H9 (cell line): ENCODE measurements at regions not wholly inside any gene's neighbourhood (a gene's known extent, or its start where the extent isn't known, plus 50 kb on each side); places are given as distances from the start of the nearest gene placed in this dataset.

Experiments used
- DNase-seq: peaks from one replicate; pipeline ENCODE4 v3.0.0-alpha.2; 2017
- H2AFZ ChIP-seq: one replicate; pipeline ENCODE4 v1.6.1; 2013; ENCODE audit warnings: mild to moderate bottlenecking, low read length, control low read depth, moderate library complexity
- H2AK5ac ChIP-seq: 2 replicates; pipeline ENCODE4 v1.6.1; 2013; ENCODE audit warnings: low read length, control low read depth, mixed read lengths; ENCODE audit not compliant: insufficient read length
- H2BK120ac ChIP-seq: one replicate; pipeline ENCODE4 v1.6.1; 2013; ENCODE audit warnings: low read depth, mild to moderate bottlenecking, low read length, control low read depth, inconsistent platforms; ENCODE audit not compliant: poor library complexity, severe bottlenecking
- H2BK12ac ChIP-seq: 2 replicates; pipeline ENCODE4 v1.6.1; 2013; ENCODE audit warnings: low read length, control low read depth, mixed read lengths, low read depth; ENCODE audit not compliant: insufficient read length
- H2BK15ac ChIP-seq: 2 replicates; pipeline ENCODE4 v1.6.1; 2013; ENCODE audit warnings: low read depth, low read length, control low read depth
- H2BK20ac ChIP-seq: one replicate; pipeline ENCODE4 v1.6.1; 2013; ENCODE audit warnings: low read depth, mild to moderate bottlenecking, low read length, control low read depth, inconsistent platforms; ENCODE audit not compliant: poor library complexity, severe bottlenecking
- H2BK5ac ChIP-seq: 2 replicates; pipeline ENCODE4 v1.6.1; 2013; ENCODE audit warnings: low read length, control low read depth, mixed read lengths; ENCODE audit not compliant: insufficient read length
- H3K14ac ChIP-seq: 2 replicates; pipeline ENCODE4 v1.6.1; 2013; ENCODE audit warnings: low read length, control low read depth; ENCODE audit not compliant: insufficient read depth
- H3K18ac ChIP-seq: 2 replicates; pipeline ENCODE4 v1.6.1; 2013; ENCODE audit warnings: low read depth, mild to moderate bottlenecking, mixed read lengths, low read length, control low read depth; ENCODE audit not compliant: insufficient read length
- H3K23ac ChIP-seq: 2 replicates; pipeline ENCODE4 v1.6.1; 2013; ENCODE audit warnings: low read length, control low read depth, mixed read lengths, low read depth; ENCODE audit not compliant: insufficient read length
- H3K23me2 ChIP-seq: 2 replicates; pipeline ENCODE4 v1.6.1; 2013; ENCODE audit warnings: low read depth, mild to moderate bottlenecking, mixed read lengths, low read length, control low read depth; ENCODE audit not compliant: insufficient read length, poor library complexity, severe bottlenecking
- H3K27ac ChIP-seq: 2 replicates; pipeline ENCODE4 v1.5.1; 2013; ENCODE audit warnings: low read length, control low read depth, mixed read lengths, low read depth; ENCODE audit not compliant: insufficient read length
- H3K27me3 ChIP-seq: 2 replicates; pipeline ENCODE4 v1.6.1; 2013; ENCODE audit warnings: low read length, control low read depth, inconsistent platforms; ENCODE audit not compliant: insufficient read depth
- H3K4ac ChIP-seq: 2 replicates; pipeline ENCODE4 v1.6.1; 2013; ENCODE audit warnings: low read depth, mild to moderate bottlenecking, control low read depth, inconsistent platforms, low read length, moderate library complexity
- H3K4me1 ChIP-seq: 2 replicates; pipeline ENCODE4 v1.6.1; 2013; ENCODE audit warnings: low read length, control low read depth, inconsistent platforms; ENCODE audit not compliant: insufficient read depth
- H3K4me2 ChIP-seq: 2 replicates; pipeline ENCODE4 v1.6.1; 2013; ENCODE audit warnings: low read length, control low read depth, mixed read lengths; ENCODE audit not compliant: insufficient read length, insufficient read depth
- H3K56ac ChIP-seq: 2 replicates; pipeline ENCODE4 v1.6.1; 2013; ENCODE audit warnings: low read depth, mild to moderate bottlenecking, mixed read lengths, low read length, control low read depth; ENCODE audit not compliant: insufficient read length
- H3K79me1 ChIP-seq: 2 replicates; pipeline ENCODE4 v1.6.1; 2013; ENCODE audit warnings: low read depth, mild to moderate bottlenecking, moderate library complexity, low read length, control low read depth, inconsistent platforms; ENCODE audit not compliant: insufficient read depth, poor library complexity, severe bottlenecking
- H3K79me2 ChIP-seq: 2 replicates; pipeline ENCODE4 v1.6.1; 2013; ENCODE audit warnings: low read length, control low read depth, inconsistent platforms; ENCODE audit not compliant: insufficient read depth
- H3K9ac ChIP-seq: 2 replicates; pipeline ENCODE4 v1.6.1; 2013; ENCODE audit warnings: low read length, control low read depth, mixed read lengths; ENCODE audit not compliant: insufficient read length; ENCODE audit errors: extremely low read depth
- H3K9me3 ChIP-seq: one replicate; pipeline ENCODE4 v1.6.1; 2013; ENCODE audit warnings: low read depth, low read length, inconsistent platforms; ENCODE audit not compliant: control insufficient read depth
- H3T11ph ChIP-seq: one replicate; pipeline ENCODE4 v1.6.1; 2013; ENCODE audit warnings: mild to moderate bottlenecking, low read length, control low read depth, inconsistent platforms
- H4K20me1 ChIP-seq: one replicate; pipeline ENCODE4 v1.6.1; 2013; ENCODE audit not compliant: control insufficient read depth, insufficient read length, insufficient read depth
- H4K5ac ChIP-seq: 2 replicates; pipeline ENCODE4 v1.6.1; 2013; ENCODE audit warnings: low read depth, mild to moderate bottlenecking, mixed read lengths, low read length, control low read depth; ENCODE audit not compliant: insufficient read length
- H4K8ac ChIP-seq: replicated peaks from 2 replicates; pipeline ENCODE4 v1.6.1; 2013; ENCODE audit warnings: low read length, control low read depth, mixed read lengths, low read depth; ENCODE audit not compliant: insufficient read length
- H4K91ac ChIP-seq: 2 replicates; pipeline ENCODE4 v1.6.1; 2013; ENCODE audit warnings: low read depth, mild to moderate bottlenecking, moderate library complexity, mixed read lengths, low read length, control low read depth; ENCODE audit not compliant: insufficient read length
- H3K27ac Mint-ChIP-seq, 3 experiments: 2 replicates in 2 of 3; 3 replicates in 1 of 3; pipeline ENCODE4 v1.8.0; 2020 to 2021; ENCODE audit warnings: mixed read lengths in 3 of 3, mild to moderate bottlenecking in 1 of 3, moderate library complexity in 1 of 3
- H3K27me3 Mint-ChIP-seq: 2 replicates; pipeline ENCODE4 v1.8.0; 2021; ENCODE audit warnings: low read depth, mild to moderate bottlenecking, moderate library complexity, mixed read lengths
- H3K36me3 Mint-ChIP-seq, 3 experiments: 2 replicates in 2 of 3; 3 replicates in 1 of 3; pipeline ENCODE4 v1.8.0; 2020 to 2021; ENCODE audit warnings: low read depth in 3 of 3, mixed read lengths in 3 of 3; ENCODE audit not compliant: insufficient read depth in 1 of 3
- H3K4me1 Mint-ChIP-seq, 2 experiments: 2 replicates each; pipeline ENCODE4 v1.8.0; 2020; ENCODE audit warnings: mixed read lengths in 2 of 2
- H3K4me3 Mint-ChIP-seq, 2 experiments: 2 replicates in 1 of 2; 3 replicates in 1 of 2; pipeline ENCODE4 v1.8.0; 2020 to 2021; ENCODE audit warnings: mild to moderate bottlenecking in 2 of 2, mixed read lengths in 2 of 2, moderate library complexity in 1 of 2
- H3K9me3 Mint-ChIP-seq, 2 experiments: 2 replicates in 1 of 2; 3 replicates in 1 of 2; pipeline ENCODE4 v1.8.0; 2020; ENCODE audit warnings: mild to moderate bottlenecking in 2 of 2, mixed read lengths in 2 of 2, moderate library complexity in 1 of 2
- CTCF ChIP-seq: fragments of 200-600 bp; sonication (generic); conservative IDR thresholded peaks from 3 replicates; pipeline ENCODE4 v1.8.0; 2021; ENCODE audit warnings: antibody characterized with exemption, mild to moderate bottlenecking
- WGBS: extraction: QIAGEN DNeasy Blood & Tissue Kit; methylation state at CpG from one replicate; pipeline ENCODE4 v1.1.7; 2013; ENCODE audit warnings: missing lambda C conversion rate, low lambda C conversion rate, mixed read lengths; ENCODE audit not compliant: insufficient read length; ENCODE audit errors: extremely low coverage; 5-methylcytosine and 5-hydroxymethylcytosine counted together

- Histone ChIP-seq H2BK12ac (no peak overlapping the region), H3K4me1 (no peaks in the 10 kb centered on the region), H2BK120ac (no peak overlapping the region), H3K9ac (no peak overlapping the region), H3K27ac (no peak overlapping the region), H3K27me3 (no peaks in the 10 kb centered on the region), H2AFZ (no peak overlapping the region), H4K91ac (no peak overlapping the region), H3K18ac (no peak overlapping the region), H3K79me1 (no peaks in the 10 kb centered on the region), H3K14ac (no peak overlapping the region), H4K5ac (no peak overlapping the region), H3T11ph (no peak overlapping the region), H2AK5ac (no peak overlapping the region), H3K79me2 (no peaks in the 10 kb centered on the region), H2BK20ac (no peak overlapping the region), H4K20me1 (no peaks in the 10 kb centered on the region), H3K23ac (no peak overlapping the region), H4K8ac (no peak overlapping the region), H2BK5ac (no peak overlapping the region), H3K23me2 (no peaks in the 10 kb centered on the region), H3K9me3 (no peaks in the 10 kb centered on the region), H3K4me2 (no peak overlapping the region), H3K4ac (no peak overlapping the region), H2BK15ac (no peak overlapping the region), H3K56ac (no peak overlapping the region)
- Mint-ChIP-seq H3K36me3 (peaks cover 5 to 18% (median 9%) of the 10 kb centered on the region in 3 experiments; a peak in 6 of 7 replicates), H3K27ac (no peak overlapping the region), H3K27me3 (no peaks in the 10 kb centered on the region), H3K9me3 (peaks cover 10 to 19% of the 10 kb centered on the region in 2 experiments; a peak in 4 of 5 replicates), H3K4me3 (no peak overlapping the region), H3K4me1 (peaks cover 7 to 16% of the 10 kb centered on the region in 2 experiments)
- WGBS = no CpG with 5 or more reads among the region's 1 CpG
- TF ChIP-seq CTCF = peak; percentile 87
- DNase-seq = no peak
These were observed 474.3 kb upstream of the TOM1L1 start for GRCh38 chr17:54426296-54426886.
